Neuronal stem cell (in vitro differentiated cells): ENCODE measurements at regions not wholly inside any gene's neighbourhood (a gene's known extent, or its start where the extent isn't known, plus 50 kb on each side); places are given as distances from the start of the nearest gene placed in this dataset.
"Not testable (repeated sequence)": the region's sequence is repeated elsewhere in the genome, so short reads cannot be mapped to it uniquely, and the experiment has no call there.

Source experiments
- DNase-seq: peaks from one replicate; pipeline ENCODE4 v3.0.0-alpha.2; 2013; ENCODE audit warnings: low spot score
- H2AFZ ChIP-seq: one replicate; pipeline ENCODE4 v1.6.1; 2013; ENCODE audit warnings: mild to moderate bottlenecking, low read length, inconsistent platforms
- H2AK5ac ChIP-seq: 2 replicates; pipeline ENCODE4 v1.6.1; 2013; ENCODE audit warnings: low read depth, mild to moderate bottlenecking, inconsistent platforms, low read length, moderate library complexity, mixed read lengths
- H2BK120ac ChIP-seq: 2 replicates; pipeline ENCODE4 v1.6.1; 2013; ENCODE audit warnings: low read depth, mild to moderate bottlenecking, inconsistent platforms, low read length, moderate library complexity, mixed read lengths
- H2BK12ac ChIP-seq: one replicate; pipeline ENCODE4 v1.6.1; 2013; ENCODE audit warnings: low read length, inconsistent platforms
- H2BK15ac ChIP-seq: 2 replicates; pipeline ENCODE4 v1.6.1; 2013; ENCODE audit warnings: mild to moderate bottlenecking, low read length, inconsistent platforms, mixed read lengths
- H2BK5ac ChIP-seq: one replicate; pipeline ENCODE4 v1.6.1; 2013; ENCODE audit warnings: inconsistent platforms, mild to moderate bottlenecking, low read length, moderate library complexity
- H3K14ac ChIP-seq: one replicate; pipeline ENCODE4 v1.6.1; 2013; ENCODE audit warnings: low read length, inconsistent platforms
- H3K18ac ChIP-seq: 2 replicates; pipeline ENCODE4 v1.6.1; 2013; ENCODE audit warnings: low read length, inconsistent platforms
- H3K23ac ChIP-seq: 2 replicates; pipeline ENCODE4 v1.6.1; 2013; ENCODE audit warnings: low read depth, mild to moderate bottlenecking, mixed read lengths, low read length, inconsistent platforms; ENCODE audit not compliant: poor library complexity
- H3K27ac ChIP-seq: replicated peaks from 3 replicates; pipeline ENCODE4 v1.5.1; 2013; ENCODE audit warnings: low read length, inconsistent platforms
- H3K27me3 ChIP-seq, 3 experiments: 2 replicates each; pipeline ENCODE4 v1.6.1; 2013; ENCODE audit warnings: low read length in 3 of 3, mild to moderate bottlenecking in 2 of 3, inconsistent platforms in 1 of 3, low read depth in 1 of 3, mixed read lengths in 1 of 3, moderate library complexity in 1 of 3; ENCODE audit not compliant: control insufficient read depth in 3 of 3, insufficient read depth in 3 of 3
- H3K36me3 ChIP-seq, 2 donors: replicated peaks in 1 of 2; 2 replicates each; pipeline ENCODE4 v1.6.1; 2013; ENCODE audit warnings: low read length in 2 of 2; ENCODE audit not compliant: control insufficient read depth in 2 of 2, insufficient read depth in 2 of 2
- H3K4ac ChIP-seq: 2 replicates; pipeline ENCODE4 v1.6.1; 2013; ENCODE audit warnings: inconsistent platforms, mild to moderate bottlenecking, low read length, moderate library complexity
- H3K4me1 ChIP-seq, 2 donors: 1 replicate in 1 of 2; 2 replicates in 1 of 2; pipeline ENCODE4 v1.6.1; 2013; ENCODE audit warnings: low read length in 2 of 2, low read depth in 1 of 2; ENCODE audit not compliant: control insufficient read depth in 2 of 2, insufficient read depth in 1 of 2
- H3K4me2 ChIP-seq: one replicate; pipeline ENCODE4 v1.6.1; 2013; ENCODE audit warnings: mild to moderate bottlenecking, low read length, inconsistent platforms; ENCODE audit not compliant: insufficient read depth, poor library complexity, severe bottlenecking
- H3K4me3 ChIP-seq, 2 donors: 2 replicates each; pipeline ENCODE4 v1.5.1; 2013; ENCODE audit warnings: low read length in 2 of 2, mild to moderate bottlenecking in 2 of 2, inconsistent platforms in 1 of 2, moderate library complexity in 1 of 2
- H3K79me1 ChIP-seq: one replicate; pipeline ENCODE4 v1.6.1; 2013; ENCODE audit warnings: low read depth, mild to moderate bottlenecking, inconsistent platforms, low read length, moderate library complexity
- H3K9ac ChIP-seq: one replicate; pipeline ENCODE4 v1.6.1; 2013; ENCODE audit warnings: mild to moderate bottlenecking, low read depth, low read length, inconsistent platforms; ENCODE audit not compliant: poor library complexity
- H3K9me3 ChIP-seq, 2 donors: replicated peaks in 1 of 2; 2 replicates each; pipeline versions ENCODE3 to v1.6.1; 2013; ENCODE audit warnings: low read length in 2 of 2, mild to moderate bottlenecking in 2 of 2, inconsistent platforms in 1 of 2, low read depth in 1 of 2, mixed read lengths in 1 of 2, moderate library complexity in 1 of 2; ENCODE audit not compliant: control insufficient read depth in 2 of 2, insufficient read depth in 1 of 2
- H4K8ac ChIP-seq: one replicate; pipeline ENCODE4 v1.6.1; 2013; ENCODE audit warnings: low read depth, mild to moderate bottlenecking, inconsistent platforms, low read length, moderate library complexity
- H4K91ac ChIP-seq: one replicate; pipeline ENCODE4 v1.6.1; 2013; ENCODE audit warnings: low read length, low read depth, mild to moderate bottlenecking, inconsistent platforms; ENCODE audit not compliant: poor library complexity
- WGBS, 2 donors: extraction: QIAGEN DNeasy Blood & Tissue Kit; methylation state at CpG; one replicate each; pipeline ENCODE4 v1.1.7; 2013; ENCODE audit warnings: missing lambda C conversion rate in 2 of 2, mixed read lengths in 1 of 2; ENCODE audit not compliant: insufficient read length in 2 of 2, insufficient replicate concordance in 1 of 2; ENCODE audit errors: extremely low coverage in 2 of 2; 5-methylcytosine and 5-hydroxymethylcytosine counted together

- H3K14ac ChIP-seq, result no peak overlapping the region
- H3K36me3 ChIP-seq, result no peaks in the 10 kb centered on the region
- no peak overlapping the region for H3K9ac ChIP-seq
- H3K23ac ChIP-seq, result no peak overlapping the region
- no peak for DNase-seq
- H2AK5ac ChIP-seq, result no peak overlapping the region
- no peak overlapping the region for H2BK120ac ChIP-seq
- H2BK12ac ChIP-seq, result no peak overlapping the region
- no peak overlapping the region for H3K27ac ChIP-seq
- no peaks in the 10 kb centered on the region for H3K9me3 ChIP-seq
- H3K4me1 ChIP-seq, result peaks cover 3 to 14% of the 10 kb centered on the region in 2 donors
- no peak overlapping the region for H3K4ac ChIP-seq
- H4K8ac ChIP-seq, result no peak overlapping the region
- H3K79me1 ChIP-seq, result no peaks in the 10 kb centered on the region
- no peak overlapping the region for H4K91ac ChIP-seq
- no CpG with 5 or more reads among the region's 4 CpGs for WGBS, 2 donors
- no peak overlapping the region for H2BK5ac ChIP-seq
- H3K27me3 ChIP-seq, result no peaks in the 10 kb centered on the region
- no peak overlapping the region for H2BK15ac ChIP-seq
- no peak overlapping the region for H3K4me2 ChIP-seq
- H3K18ac ChIP-seq, result no peak overlapping the region
- H2AFZ ChIP-seq, result no peak overlapping the region
- H3K4me3 ChIP-seq, result no peak overlapping the region
These were observed 171.8 kb upstream of the SPRED2 start for GRCh38 chr2:65604246-65604645.

- no CpG with 5 or more reads among the region's 4 CpGs for WGBS, 2 donors
- no peak overlapping the region for H3K4ac ChIP-seq
These were observed 170.3 kb upstream of the SPRED2 start for GRCh38 chr2:65602603-65603235.

GRCh38 chr2:65600871-65601270 lies 168.5 kb upstream of the SPRED2 start:
- H3K27ac ChIP-seq, H3K18ac ChIP-seq, H2BK15ac ChIP-seq, H4K8ac ChIP-seq, H3K4me2 ChIP-seq, H3K79me1 ChIP-seq, H3K36me3 ChIP-seq, H2AK5ac ChIP-seq, H4K91ac ChIP-seq, DNase-seq, H2BK12ac ChIP-seq, H2BK5ac ChIP-seq, H3K27me3 ChIP-seq, H3K9me3 ChIP-seq, H3K4ac ChIP-seq, H2BK120ac ChIP-seq, H3K23ac ChIP-seq, H3K4me3 ChIP-seq, H3K4me1 ChIP-seq, H3K14ac ChIP-seq, H2AFZ ChIP-seq, H3K9ac ChIP-seq: not testable (repeated sequence)
- WGBS, 2 donors, result no CpG with 5 or more reads among the region's 33 CpGs

More at GRCh38 chr2:65602603-65603235, 170.3 kb upstream of the SPRED2 start:
- Histone ChIP-seq H4K91ac (no peak overlapping the region), H3K14ac (no peak overlapping the region), H3K23ac (no peak overlapping the region), H3K4me2 (no peak overlapping the region), H3K18ac (no peak overlapping the region), H2AK5ac (no peak overlapping the region), H2BK12ac (no peak overlapping the region), H2BK15ac (no peak overlapping the region), H3K4me3 (no peak overlapping the region), H3K79me1 (no peaks in the 10 kb centered on the region), H2BK120ac (no peak overlapping the region), H3K4me1 (peaks cover 0 to 5% of the 10 kb centered on the region in 2 donors), H2BK5ac (no peak overlapping the region), H3K27me3 (no peaks in the 10 kb centered on the region), H3K9ac (no peak overlapping the region), H3K9me3 (no peaks in the 10 kb centered on the region), H2AFZ (no peak overlapping the region), H3K27ac (no peak overlapping the region), H4K8ac (no peak overlapping the region), H3K36me3 (no peaks in the 10 kb centered on the region)
- no peak for DNase-seq

DNA sequence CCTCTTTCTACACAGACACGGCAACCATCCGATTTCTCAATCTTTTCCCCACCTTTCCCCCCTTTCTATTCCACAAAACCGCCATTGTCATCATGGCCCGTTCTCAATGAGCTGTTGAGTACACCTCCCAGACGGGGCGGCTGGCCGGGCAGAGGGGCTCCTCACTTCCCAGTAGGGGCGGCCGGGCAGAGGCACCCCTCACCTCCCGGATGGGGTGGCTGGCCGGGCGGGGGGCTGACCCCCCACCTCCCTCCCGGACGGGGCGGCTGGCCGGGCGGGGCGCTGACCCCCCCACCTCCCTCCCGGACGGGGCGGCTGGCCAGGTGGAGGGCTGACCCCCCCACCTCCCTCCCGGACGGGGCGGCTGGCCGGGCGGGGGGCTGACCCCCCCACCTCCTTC lies 168.0 kb upstream of the SPRED2 start:
- H3K9ac ChIP-seq, H2AFZ ChIP-seq, H4K91ac ChIP-seq, H2BK15ac ChIP-seq, H3K4me3 ChIP-seq, H2AK5ac ChIP-seq, H3K23ac ChIP-seq, H3K14ac ChIP-seq, H3K4ac ChIP-seq, H3K79me1 ChIP-seq, DNase-seq, H2BK5ac ChIP-seq, H4K8ac ChIP-seq, H3K4me1 ChIP-seq, H3K9me3 ChIP-seq, H3K18ac ChIP-seq, H3K27me3 ChIP-seq, H3K36me3 ChIP-seq, H3K4me2 ChIP-seq, H3K27ac ChIP-seq, H2BK12ac ChIP-seq, H2BK120ac ChIP-seq: not testable (repeated sequence)
- no CpG with 5 or more reads among the region's 26 CpGs for WGBS, 2 donors
